Prostate gland (tissue), 2 donors: ENCODE measurements at regions not wholly inside any gene's neighbourhood (a gene's known extent, or its start where the extent isn't known, plus 50 kb on each side); places are given as distances from the start of the nearest gene placed in this dataset.

Experiments used
- POLR2A ChIP-seq: fragments of 450-650 bp; IDR thresholded peaks from one replicate; pipeline ENCODE4 v1.6.1; 2016; ENCODE audit warnings: antibody characterized with exemption, mild to moderate bottlenecking
- TF ChIP-seq, protein P1 (sequence below), 4 experiments: fragments of 200-600 bp in 2 of 4; fragments of 450-650 bp in 2 of 4; sonication (generic) in 2 of 4; IDR thresholded peaks; 1 replicate in 3 of 4; 2 replicates in 1 of 4; pipeline ENCODE4 v1.5.1; 2016 to 2019; ENCODE audit warnings: antibody characterized with exemption in 4 of 4, mild to moderate bottlenecking in 2 of 4, moderate library complexity in 2 of 4

DNA sequence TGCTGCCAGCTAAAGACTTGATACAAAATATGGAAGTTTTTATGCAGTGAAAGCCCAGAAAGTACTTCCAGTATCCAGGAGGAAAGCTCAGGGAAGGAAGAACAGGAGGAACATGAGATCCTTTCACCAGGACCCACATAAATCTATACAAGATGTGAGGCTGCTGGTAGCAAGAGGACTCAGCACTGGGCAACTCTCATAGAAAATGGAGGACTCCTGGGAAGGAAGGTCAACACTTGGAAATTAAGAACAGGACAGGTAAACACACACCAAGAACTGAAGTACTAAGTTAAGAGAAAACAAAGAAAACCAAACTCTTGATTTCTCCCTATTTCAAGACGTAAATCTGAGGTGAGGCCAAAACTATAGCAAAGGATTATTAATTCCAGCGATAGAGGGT is 220.5 kb upstream of the HSF2 start:
- TF ChIP-seq, protein P1, sequence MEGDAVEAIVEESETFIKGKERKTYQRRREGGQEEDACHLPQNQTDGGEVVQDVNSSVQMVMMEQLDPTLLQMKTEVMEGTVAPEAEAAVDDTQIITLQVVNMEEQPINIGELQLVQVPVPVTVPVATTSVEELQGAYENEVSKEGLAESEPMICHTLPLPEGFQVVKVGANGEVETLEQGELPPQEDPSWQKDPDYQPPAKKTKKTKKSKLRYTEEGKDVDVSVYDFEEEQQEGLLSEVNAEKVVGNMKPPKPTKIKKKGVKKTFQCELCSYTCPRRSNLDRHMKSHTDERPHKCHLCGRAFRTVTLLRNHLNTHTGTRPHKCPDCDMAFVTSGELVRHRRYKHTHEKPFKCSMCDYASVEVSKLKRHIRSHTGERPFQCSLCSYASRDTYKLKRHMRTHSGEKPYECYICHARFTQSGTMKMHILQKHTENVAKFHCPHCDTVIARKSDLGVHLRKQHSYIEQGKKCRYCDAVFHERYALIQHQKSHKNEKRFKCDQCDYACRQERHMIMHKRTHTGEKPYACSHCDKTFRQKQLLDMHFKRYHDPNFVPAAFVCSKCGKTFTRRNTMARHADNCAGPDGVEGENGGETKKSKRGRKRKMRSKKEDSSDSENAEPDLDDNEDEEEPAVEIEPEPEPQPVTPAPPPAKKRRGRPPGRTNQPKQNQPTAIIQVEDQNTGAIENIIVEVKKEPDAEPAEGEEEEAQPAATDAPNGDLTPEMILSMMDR (IDR thresholded peaks at IDR 0.05), result no peak
- no peak for TF ChIP-seq POLR2A
